Stimulated activated CD8-positive, alpha-beta memory T cell treated with anti-CD3 and anti-CD28 coated beads, Interleukin-2, amount 100 ng/mL, for 48 hours (primary cell): ENCODE measurements at regions not wholly inside any gene's neighbourhood (a gene's known extent, or its start where the extent isn't known, plus 50 kb on each side); places are given as distances from the start of the nearest gene placed in this dataset.

Source experiments
- DNase-seq, 2 donors: peaks; one replicate each; pipeline ENCODE4 v3.0.0-alpha.2; 2020; ENCODE audit warnings: low read depth in 2 of 2

- DNase-seq = no peak
Measured at GRCh38 chr19:16022681-16023080, 53.6 kb upstream of the TPM4 start.

- no peak for DNase-seq
Measured at GRCh38 chr19:16023146-16023915, 53.0 kb upstream of the TPM4 start.

GRCh38 chr19:16024266-16025107 lies 51.8 kb upstream of the TPM4 start:
- DNase-seq = no peak

GRCh38 chr19:16025108-16026101 lies 50.9 kb upstream of the TPM4 start:
- DNase-seq = no peak

GRCh38 chr19:16026131-16026530 lies 50.2 kb upstream of the TPM4 start:
- DNase-seq = no peak
